Transverse colon (tissue), 4 donors: ENCODE measurements at regions not wholly inside any gene's neighbourhood (a gene's known extent, or its start where the extent isn't known, plus 50 kb on each side); places are given as distances from the start of the nearest gene placed in this dataset.

Experiments
- EP300 ChIP-seq: sonication (generic); formaldehyde crosslinking; IDR thresholded peaks from one replicate; pipeline ENCODE4 v1.6.1; 2017; ENCODE audit warnings: antibody characterized with exemption, low read depth
- POLR2A ChIP-seq: fragments of 450-650 bp; IDR thresholded peaks from one replicate; pipeline ENCODE4 v1.6.1; 2016; ENCODE audit warnings: antibody characterized with exemption, mild to moderate bottlenecking, moderate library complexity
- POLR2AphosphoS5 ChIP-seq, 3 donors: sonication (generic); formaldehyde crosslinking; IDR thresholded peaks; one replicate each; pipeline ENCODE4 v1.6.1; 2016; ENCODE audit warnings: antibody characterized with exemption in 3 of 3
- TF ChIP-seq, protein P1 (sequence below), 5 experiments: fragments of 200-600 bp in 3 of 5; fragments of 450-650 bp in 2 of 5; sonication (generic) in 3 of 5; IDR thresholded peaks; 1 replicate in 2 of 5; 2 replicates in 3 of 5; pipeline ENCODE4 v1.5.1; 2016 to 2017; ENCODE audit warnings: antibody characterized with exemption in 5 of 5, inconsistent platforms in 3 of 5, mild to moderate bottlenecking in 2 of 5, moderate library complexity in 1 of 5

DNA sequence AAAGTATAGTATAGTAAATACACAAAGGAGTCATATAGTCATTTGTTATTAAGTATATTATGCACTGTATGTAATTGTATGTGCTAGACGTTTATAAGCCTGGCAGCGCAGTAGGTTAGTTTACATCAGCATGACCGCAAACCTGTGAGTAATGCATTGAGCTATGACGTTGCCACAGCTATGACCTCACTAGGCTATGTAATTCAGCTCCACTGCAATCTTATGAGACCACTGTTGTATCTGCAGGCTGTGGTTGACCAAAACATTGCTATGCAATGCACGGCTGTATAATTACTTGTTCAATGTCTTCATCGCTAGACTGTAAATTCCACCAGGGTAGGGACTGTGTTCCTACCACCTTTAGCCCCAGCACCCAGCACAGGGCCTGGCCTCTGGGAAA is 53.2 kb upstream of the VASH1 start:
- TF ChIP-seq POLR2AphosphoS5 (IDR thresholded peaks at IDR 0.05) (no peak), POLR2A (no peak), EP300 (no peak)
- TF ChIP-seq, protein P1, sequence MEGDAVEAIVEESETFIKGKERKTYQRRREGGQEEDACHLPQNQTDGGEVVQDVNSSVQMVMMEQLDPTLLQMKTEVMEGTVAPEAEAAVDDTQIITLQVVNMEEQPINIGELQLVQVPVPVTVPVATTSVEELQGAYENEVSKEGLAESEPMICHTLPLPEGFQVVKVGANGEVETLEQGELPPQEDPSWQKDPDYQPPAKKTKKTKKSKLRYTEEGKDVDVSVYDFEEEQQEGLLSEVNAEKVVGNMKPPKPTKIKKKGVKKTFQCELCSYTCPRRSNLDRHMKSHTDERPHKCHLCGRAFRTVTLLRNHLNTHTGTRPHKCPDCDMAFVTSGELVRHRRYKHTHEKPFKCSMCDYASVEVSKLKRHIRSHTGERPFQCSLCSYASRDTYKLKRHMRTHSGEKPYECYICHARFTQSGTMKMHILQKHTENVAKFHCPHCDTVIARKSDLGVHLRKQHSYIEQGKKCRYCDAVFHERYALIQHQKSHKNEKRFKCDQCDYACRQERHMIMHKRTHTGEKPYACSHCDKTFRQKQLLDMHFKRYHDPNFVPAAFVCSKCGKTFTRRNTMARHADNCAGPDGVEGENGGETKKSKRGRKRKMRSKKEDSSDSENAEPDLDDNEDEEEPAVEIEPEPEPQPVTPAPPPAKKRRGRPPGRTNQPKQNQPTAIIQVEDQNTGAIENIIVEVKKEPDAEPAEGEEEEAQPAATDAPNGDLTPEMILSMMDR (IDR thresholded peaks at IDR 0.05): no peak
